ENCODE measurements at regions not wholly inside any gene's neighbourhood (a gene's known extent, or its start where the extent isn't known, plus 50 kb on each side); places are given as distances from the start of the nearest gene placed in this dataset.

DNA sequence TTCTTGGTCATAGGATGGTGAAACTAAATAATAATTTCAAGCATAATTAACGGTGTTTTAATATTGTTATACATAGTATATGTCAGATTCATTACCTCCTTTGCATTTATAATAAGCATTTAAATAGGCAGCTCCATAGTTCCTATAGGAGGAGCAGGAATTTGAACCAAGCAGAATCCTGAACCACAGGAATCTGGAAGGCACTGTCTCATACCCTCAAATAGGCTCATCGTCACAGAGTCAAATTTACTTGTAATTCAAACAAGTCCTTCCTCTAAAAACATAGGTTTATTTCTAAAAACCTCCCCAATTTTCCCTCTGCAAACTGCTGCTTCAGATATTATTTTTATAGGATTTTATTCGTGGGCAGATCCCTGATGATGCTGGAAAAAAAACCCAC lies 376.3 kb upstream of the ARHGEF26 start (continued):
- TF ChIP-seq, protein P1, sequence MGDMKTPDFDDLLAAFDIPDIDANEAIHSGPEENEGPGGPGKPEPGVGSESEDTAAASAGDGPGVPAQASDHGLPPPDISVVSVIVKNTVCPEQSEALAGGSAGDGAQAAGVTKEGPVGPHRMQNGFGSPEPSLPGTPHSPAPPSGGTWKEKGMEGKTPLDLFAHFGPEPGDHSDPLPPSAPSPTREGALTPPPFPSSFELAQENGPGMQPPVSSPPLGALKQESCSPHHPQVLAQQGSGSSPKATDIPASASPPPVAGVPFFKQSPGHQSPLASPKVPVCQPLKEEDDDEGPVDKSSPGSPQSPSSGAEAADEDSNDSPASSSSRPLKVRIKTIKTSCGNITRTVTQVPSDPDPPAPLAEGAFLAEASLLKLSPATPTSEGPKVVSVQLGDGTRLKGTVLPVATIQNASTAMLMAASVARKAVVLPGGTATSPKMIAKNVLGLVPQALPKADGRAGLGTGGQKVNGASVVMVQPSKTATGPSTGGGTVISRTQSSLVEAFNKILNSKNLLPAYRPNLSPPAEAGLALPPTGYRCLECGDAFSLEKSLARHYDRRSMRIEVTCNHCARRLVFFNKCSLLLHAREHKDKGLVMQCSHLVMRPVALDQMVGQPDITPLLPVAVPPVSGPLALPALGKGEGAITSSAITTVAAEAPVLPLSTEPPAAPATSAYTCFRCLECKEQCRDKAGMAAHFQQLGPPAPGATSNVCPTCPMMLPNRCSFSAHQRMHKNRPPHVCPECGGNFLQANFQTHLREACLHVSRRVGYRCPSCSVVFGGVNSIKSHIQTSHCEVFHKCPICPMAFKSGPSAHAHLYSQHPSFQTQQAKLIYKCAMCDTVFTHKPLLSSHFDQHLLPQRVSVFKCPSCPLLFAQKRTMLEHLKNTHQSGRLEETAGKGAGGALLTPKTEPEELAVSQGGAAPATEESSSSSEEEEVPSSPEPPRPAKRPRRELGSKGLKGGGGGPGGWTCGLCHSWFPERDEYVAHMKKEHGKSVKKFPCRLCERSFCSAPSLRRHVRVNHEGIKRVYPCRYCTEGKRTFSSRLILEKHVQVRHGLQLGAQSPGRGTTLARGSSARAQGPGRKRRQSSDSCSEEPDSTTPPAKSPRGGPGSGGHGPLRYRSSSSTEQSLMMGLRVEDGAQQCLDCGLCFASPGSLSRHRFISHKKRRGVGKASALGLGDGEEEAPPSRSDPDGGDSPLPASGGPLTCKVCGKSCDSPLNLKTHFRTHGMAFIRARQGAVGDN (IDR thresholded peaks at IDR 0.05), result no peak

DNA sequence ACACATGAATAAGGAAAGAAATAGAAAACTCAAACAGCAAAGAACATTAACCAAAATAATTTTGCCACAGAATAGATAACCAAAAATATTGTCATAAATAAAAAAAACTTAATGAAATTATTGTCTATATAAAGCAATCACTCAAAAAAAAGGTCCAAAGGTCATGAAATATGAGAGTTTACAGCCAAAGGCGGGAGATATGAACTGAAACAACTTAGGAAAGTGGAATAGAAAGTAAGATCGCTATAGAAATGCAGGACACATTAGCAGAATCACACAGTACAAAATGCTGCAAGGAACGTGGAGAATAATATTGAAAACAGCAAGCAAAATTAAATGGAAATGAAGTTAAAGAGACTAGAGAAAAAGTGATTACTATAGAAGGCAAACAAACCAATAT lies 375.0 kb upstream of the ARHGEF26 start:
- RAD21 ChIA-PET (ENCODE audit: unreplicated experiment), result no interaction called here
- CTCF ChIA-PET, result no interaction called here

More for the DNA sequence above, 375.0 kb upstream of the ARHGEF26 start:
- TF ChIP-seq IKZF1 (conservative IDR thresholded peaks at IDR 0.05) (no peak), CHD1 (IDR thresholded peaks at IDR 0.05; ENCODE audit: low read depth, low read length) (no peak), STAT3 (IDR thresholded peaks at IDR 0.05; ENCODE audit: low read depth, low read length) (no peak)
- BruUV-seq (replicated peaks), result no TSS peak
- SMC1A ChIA-PET (ENCODE audit: uncharacterized antibody, unreplicated experiment), result no interaction called here
- in situ Hi-C loops (cut with MboI) (no loop called here), intact Hi-C loops (cut with micrococcal nuclease; ENCODE audit: unreplicated experiment) (no loop called here)
- 29% methylated on average over 3 of the region's 3 CpGs for WGBS (ENCODE audit: insufficient coverage, insufficient replicate concordance, low lambda C conversion rate, missing lambda C conversion rate)
- Histone ChIP-seq H3K4me1 (ENCODE audit: control insufficient read depth, insufficient read depth, low read length) (no peaks in the 10 kb centered on the region), H3K27ac (ENCODE audit: control insufficient read depth, insufficient read depth) (no peak overlapping the region), H3K79me2 (ENCODE audit: control insufficient read depth, insufficient read depth, low read length) (no peaks in the 10 kb centered on the region), H3K27me3 (replicated peaks in 1 of 2; ENCODE audit: control insufficient read depth in 2 of 2, insufficient read depth in 2 of 2, low read length in 1 of 2) (no peaks in the 10 kb centered on the region), H3K9ac (ENCODE audit: control insufficient read depth, insufficient read depth, low read length) (no peak overlapping the region), H3K4me2 (ENCODE audit: control insufficient read depth, insufficient read depth) (no peak overlapping the region), H3K9me3 (replicated peaks; ENCODE audit: control insufficient read depth, insufficient read depth, low read length) (no peaks in the 10 kb centered on the region), H3K4me3 (no peak overlapping the region), H3K36me3 (ENCODE audit: control insufficient read depth in 2 of 2, insufficient read depth in 2 of 2, low read length in 1 of 2) (no peaks in the 10 kb centered on the region), H4K20me1 (ENCODE audit: control insufficient read depth, insufficient read depth) (no peaks in the 10 kb centered on the region), H2AFZ (ENCODE audit: control insufficient read depth, low read depth, low read length) (no peak overlapping the region)
- POLR2A ChIA-PET, result no interaction called here
- no peak for ATAC-seq
- FAIRE-seq, result no peak
- no peak for DNase-seq (ENCODE audit: low read depth, low spot score)

Measured in GM12878 (cell line).